GM19467 (cell line): ENCODE measurements at regions not wholly inside any gene's neighbourhood (a gene's known extent, or its start where the extent isn't known, plus 50 kb on each side); places are given as distances from the start of the nearest gene placed in this dataset.

ENCODE experiments used
- ATAC-seq: cut with Tn5 transposase; IDR thresholded peaks from one replicate; pipeline ENCODE4 v1.9.1; 2021; ENCODE audit warnings: mild to moderate bottlenecking, moderate library complexity; ENCODE audit not compliant: unreplicated experiment

- ATAC-seq = no peak
Observed at GRCh38 chr7:25391961-25392587, 163.8 kb upstream of the NPVF start.

GRCh38 chr7:25392588-25393338 is 164.5 kb upstream of the NPVF start:
- ATAC-seq = no peak

- no peak for ATAC-seq
Observed at GRCh38 chr7:25395976-25396375, 167.7 kb upstream of the NPVF start.

- ATAC-seq = no peak
Observed at GRCh38 chr7:25396668-25397067, 168.4 kb upstream of the NPVF start.

GRCh38 chr7:25398418-25398817 is 170.1 kb upstream of the NPVF start:
- no peak for ATAC-seq

GRCh38 chr7:25399000-25399750 is 170.9 kb upstream of the NPVF start:
- ATAC-seq = no peak

GRCh38 chr7:25402532-25402931 is 174.2 kb upstream of the NPVF start:
- ATAC-seq = no peak

GRCh38 chr7:25405736-25406135 is 177.4 kb upstream of the NPVF start:
- ATAC-seq = no peak

- no peak for ATAC-seq
Observed at GRCh38 chr7:25407053-25407452, 178.8 kb upstream of the NPVF start.

GRCh38 chr7:25408012-25408687 is 179.9 kb upstream of the NPVF start:
- ATAC-seq = no peak

GRCh38 chr7:25408876-25409275 is 180.6 kb upstream of the NPVF start:
- no peak for ATAC-seq

GRCh38 chr7:25409897-25410636 is 181.8 kb upstream of the NPVF start:
- ATAC-seq = no peak

- ATAC-seq = no peak
Observed at GRCh38 chr7:25420771-25421170, 192.5 kb upstream of the NPVF start.

- ATAC-seq = no peak
Observed at GRCh38 chr7:25424113-25424512, 195.8 kb upstream of the NPVF start.

- ATAC-seq = no peak
Observed at GRCh38 chr7:25424855-25425254, 196.6 kb upstream of the NPVF start.

GRCh38 chr7:25427721-25428120 is 199.4 kb upstream of the NPVF start:
- ATAC-seq = no peak

GRCh38 chr7:25429731-25430130 is 201.4 kb upstream of the NPVF start:
- no peak for ATAC-seq

- ATAC-seq = no peak
Observed at GRCh38 chr7:25430200-25430931, 202.1 kb upstream of the NPVF start.

GRCh38 chr7:25431956-25432450 is 203.7 kb upstream of the NPVF start:
- ATAC-seq = no peak

GRCh38 chr7:25432807-25433206 is 204.5 kb upstream of the NPVF start:
- ATAC-seq = no peak
